Endothelial cell of umbilical vein (primary cell): ENCODE measurements at regions not wholly inside any gene's neighbourhood (a gene's known extent, or its start where the extent isn't known, plus 50 kb on each side); places are given as distances from the start of the nearest gene placed in this dataset.

ENCODE experiments used
- BruUV-seq: library from RNA; stranded (reverse); fragments of 400-500 nt; replicated peaks from 2 replicates; lab custom pipeline; 2021; lab: Mats Ljungman, UMichigan
- CTCF ChIA-PET: fragments of 300-600, 350-600 bp; sonication (Branson Sonifier 250); formaldehyde crosslinking; loops from one replicate; lab custom pipeline; 2021; ENCODE audit warnings: antibody characterized with exemption, inconsistent platforms; lab: Charles Lee
- POLR2A ChIA-PET: fragments of 300-600, 350-600 bp; sonication (Branson Sonifier 250); formaldehyde crosslinking; loops from one replicate; lab custom pipeline; 2021; ENCODE audit warnings: antibody characterized with exemption, inconsistent platforms; lab: Charles Lee
- DNase-seq: peaks from one replicate; pipeline ENCODE4 v3.0.0-alpha.2; 2011; ENCODE audit warnings: low read depth, low spot score
- FAIRE-seq: peaks from 2 replicates; lab custom pipeline; 2011; peaks lifted over from hg19 to GRCh38; lab: Jason Lieb, UNC
- H2AFZ ChIP-seq: 2 replicates; pipeline ENCODE4 v1.6.0; 2012; ENCODE audit warnings: low read depth, low read length, control low read depth, inconsistent platforms
- H3K27ac ChIP-seq: 2 replicates; pipeline ENCODE4 v1.5.1; 2011; ENCODE audit warnings: low read depth, mild to moderate bottlenecking, control low read depth, low read length, moderate library complexity; ENCODE audit not compliant: insufficient read depth
- H3K27me3 ChIP-seq, 2 experiments: 2 replicates each; pipeline versions ENCODE4 v1.6.0 to v1.6.1; 2011; ENCODE audit warnings: low read length in 2 of 2, mixed read lengths in 1 of 2; ENCODE audit not compliant: control insufficient read depth in 2 of 2, insufficient read depth in 2 of 2
- H3K36me3 ChIP-seq, 2 experiments: 2 replicates in 1 of 2; 3 replicates in 1 of 2; pipeline ENCODE4 v1.5.1; 2011; ENCODE audit warnings: low read length in 2 of 2, mild to moderate bottlenecking in 1 of 2, moderate library complexity in 1 of 2; ENCODE audit not compliant: control insufficient read depth in 2 of 2, insufficient read depth in 2 of 2; ENCODE audit errors: extremely low read depth in 1 of 2
- H3K4me1 ChIP-seq: 3 replicates; pipeline ENCODE4 v1.5.1; 2011; ENCODE audit warnings: mild to moderate bottlenecking, low read length; ENCODE audit not compliant: control insufficient read depth, insufficient read depth; ENCODE audit errors: extremely low read depth
- H3K4me2 ChIP-seq: 2 replicates; pipeline ENCODE4 v1.6.1; 2011; ENCODE audit warnings: low read length, control low read depth, mixed read lengths; ENCODE audit not compliant: insufficient read depth
- H3K4me3 ChIP-seq, 3 experiments: fragments of 200-600 bp in 1 of 3; sonication (generic), shearing (Covaris generic) in 1 of 3; replicated peaks in 1 of 3; 2 replicates each; pipeline ENCODE4 v1.5.1; 2011 to 2016; ENCODE audit warnings: control low read depth in 3 of 3, low read length in 3 of 3, mild to moderate bottlenecking in 2 of 3, inconsistent platforms in 1 of 3, low read depth in 1 of 3, moderate library complexity in 1 of 3; ENCODE audit not compliant: insufficient read depth in 1 of 3
- H3K79me2 ChIP-seq: 2 replicates; pipeline ENCODE4 v1.6.0; 2012; ENCODE audit warnings: low read length, inconsistent platforms; ENCODE audit not compliant: control insufficient read depth, insufficient read depth
- H3K9ac ChIP-seq: replicated peaks from 2 replicates; pipeline ENCODE3; 2011; ENCODE audit warnings: low read length, control low read depth; ENCODE audit not compliant: insufficient read depth; ENCODE audit errors: extremely low read depth
- H3K9me1 ChIP-seq: replicated peaks from 3 replicates; pipeline ENCODE4 v1.6.0; 2011; ENCODE audit warnings: mild to moderate bottlenecking, low read length; ENCODE audit not compliant: control insufficient read depth, insufficient read depth; ENCODE audit errors: extremely low read depth
- H3K9me3 ChIP-seq: replicated peaks from 2 replicates; pipeline ENCODE4 v1.5.1; 2012; ENCODE audit warnings: low read length, inconsistent platforms; ENCODE audit not compliant: control insufficient read depth, insufficient read depth
- H4K20me1 ChIP-seq: replicated peaks from 2 replicates; pipeline ENCODE3; 2011; ENCODE audit warnings: mild to moderate bottlenecking, low read length; ENCODE audit not compliant: control insufficient read depth, insufficient read depth; ENCODE audit errors: extremely low read depth
- CTCF ChIP-seq, 2 donors: IDR thresholded peaks; 1 replicate in 1 of 2; 2 replicates in 1 of 2; pipeline ENCODE4 v1.5.1; 2011; ENCODE audit warnings: low read length in 2 of 2, mild to moderate bottlenecking in 2 of 2, moderate library complexity in 2 of 2, control low read depth in 1 of 2, inconsistent platforms in 1 of 2, low read depth in 1 of 2; ENCODE audit not compliant: insufficient read depth in 1 of 2; ENCODE audit errors: extremely low read depth in 1 of 2
- EZH2 ChIP-seq: IDR thresholded peaks from 2 replicates; pipeline ENCODE4 v1.6.1; 2012; ENCODE audit warnings: borderline replicate concordance, low read depth, mild to moderate bottlenecking, moderate library complexity, low read length, inconsistent platforms; ENCODE audit not compliant: severe bottlenecking
- FOS ChIP-seq: IDR thresholded peaks from 2 replicates; pipeline ENCODE4 v1.6.1; 2011; ENCODE audit warnings: mild to moderate bottlenecking, low read length, moderate library complexity, borderline replicate concordance; ENCODE audit not compliant: insufficient read depth
- GATA2 ChIP-seq: IDR thresholded peaks from 2 replicates; pipeline ENCODE4 v1.7.0; 2011; ENCODE audit warnings: low read depth, mild to moderate bottlenecking, moderate library complexity, mixed read lengths, low read length; ENCODE audit not compliant: insufficient read length, insufficient read depth
- JUN ChIP-seq: IDR thresholded peaks from 2 replicates; pipeline ENCODE4 v1.6.1; 2011; ENCODE audit warnings: borderline replicate concordance, low read depth; ENCODE audit not compliant: insufficient read length, insufficient read depth
- MYC ChIP-seq: IDR thresholded peaks from one replicate; pipeline ENCODE4 v1.6.1; 2011; ENCODE audit warnings: mild to moderate bottlenecking, low read depth, low read length
- POLR2A ChIP-seq: IDR thresholded peaks from 2 replicates; pipeline ENCODE4 v1.6.1; 2012; ENCODE audit warnings: low read depth, mild to moderate bottlenecking, control low read depth, low read length
- POLR2AphosphoS5 ChIP-seq: IDR thresholded peaks from 2 replicates; pipeline ENCODE4 v1.6.1; 2012; ENCODE audit warnings: low read depth, mild to moderate bottlenecking, control low read depth, low read length, moderate library complexity; ENCODE audit not compliant: insufficient read depth
- dilution Hi-C: fragments of 300-500 bp; cut with MboI; formaldehyde crosslinking; loops from one replicate; pipeline ENCODE4 v1.15.0; 2019; ENCODE audit warnings: low sequenced_read_pairs; ENCODE audit not compliant: extremely low pct_ligation_motif_present
- intact Hi-C: fragments of 100-400 bp; cut with micrococcal nuclease; formaldehyde crosslinking; loops from one replicate; pipeline ENCODE4 v1.10.0; 2022
- TF ChIP-seq, protein P1 (sequence below): IDR thresholded peaks from 2 replicates; pipeline ENCODE4 v1.6.1; 2011; ENCODE audit not compliant: insufficient read depth, insufficient read length

DNA sequence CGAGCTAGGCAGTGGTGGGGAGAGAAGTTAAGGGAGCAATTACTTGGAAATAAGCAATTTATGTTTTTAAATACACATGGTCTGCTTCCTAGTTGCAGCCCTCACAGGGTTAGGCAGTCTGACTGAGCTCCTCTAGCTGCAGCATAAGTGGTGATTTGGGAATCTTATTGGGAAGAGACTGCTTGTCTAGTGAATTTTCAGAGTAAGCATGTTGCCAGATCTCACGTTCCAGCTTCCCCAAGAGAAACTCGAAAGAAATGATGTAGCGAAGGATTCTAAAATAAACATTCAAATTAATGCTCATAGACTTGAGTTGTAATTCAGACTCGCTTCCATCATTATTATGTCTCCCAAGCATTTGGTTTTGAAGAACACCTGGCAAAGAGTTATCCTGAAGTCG is 440.2 kb downstream of the ATP23 start:
- Histone ChIP-seq H3K9me3 (no peaks in the 10 kb centered on the region), H3K4me2 (no peak overlapping the region), H3K79me2 (no peaks in the 10 kb centered on the region), H3K27me3 (no peaks in the 10 kb centered on the region), H3K4me3 (no peak overlapping the region), H4K20me1 (no peaks in the 10 kb centered on the region), H2AFZ (no peak overlapping the region), H3K36me3 (no peaks in the 10 kb centered on the region), H3K27ac (no peak overlapping the region), H3K4me1 (no peaks in the 10 kb centered on the region), H3K9me1 (no peaks in the 10 kb centered on the region), H3K9ac (no peak overlapping the region)
- no TSS peak for BruUV-seq
- POLR2A ChIA-PET: no interaction called here
- DNase-seq (no peak), FAIRE-seq (no peak)
- dilution Hi-C loops: no loop called here
- TF ChIP-seq FOS: no peak
- no peak for TF ChIP-seq EZH2
- no peak for TF ChIP-seq GATA2
- TF ChIP-seq CTCF (IDR thresholded peaks at IDR 0.05; ENCODE audit: extremely low read depth in 1 of 2, insufficient read depth in 1 of 2, low read depth in 1 of 2, low read length in 2 of 2): no peak
- TF ChIP-seq POLR2A: no peak
- TF ChIP-seq, protein P1, sequence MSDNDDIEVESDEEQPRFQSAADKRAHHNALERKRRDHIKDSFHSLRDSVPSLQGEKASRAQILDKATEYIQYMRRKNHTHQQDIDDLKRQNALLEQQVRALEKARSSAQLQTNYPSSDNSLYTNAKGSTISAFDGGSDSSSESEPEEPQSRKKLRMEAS: no peak
- no peak for TF ChIP-seq MYC
- TF ChIP-seq POLR2AphosphoS5: no peak
- TF ChIP-seq JUN: no peak
- intact Hi-C loops: no loop called here
- CTCF ChIA-PET: interaction anchor here (1.2 kb wide), 1 partner anchor 44 kb away, joined by 3 read pairs; no protein-coding TSS in a partner anchor
